Loucy (cell line): ENCODE measurements at regions not wholly inside any gene's neighbourhood (a gene's known extent, or its start where the extent isn't known, plus 50 kb on each side); places are given as distances from the start of the nearest gene placed in this dataset.
A peak's percentile ranks its signal among the peaks of the same experiment; 100 is the strongest.

ENCODE experiments used
- CTCF ChIP-seq: fragments of 200-600 bp; sonication (generic); conservative IDR thresholded peaks from 2 replicates; pipeline ENCODE4 v1.5.1; 2014; ENCODE audit warnings: mild to moderate bottlenecking, antibody characterized with exemption, low read length
- EZH2phosphoT487 ChIP-seq: fragments of 200-600 bp; IDR thresholded peaks from 2 replicates; pipeline ENCODE4 v1.6.1; 2018; ENCODE audit warnings: antibody characterized with exemption, mild to moderate bottlenecking, moderate library complexity, borderline replicate concordance

DNA sequence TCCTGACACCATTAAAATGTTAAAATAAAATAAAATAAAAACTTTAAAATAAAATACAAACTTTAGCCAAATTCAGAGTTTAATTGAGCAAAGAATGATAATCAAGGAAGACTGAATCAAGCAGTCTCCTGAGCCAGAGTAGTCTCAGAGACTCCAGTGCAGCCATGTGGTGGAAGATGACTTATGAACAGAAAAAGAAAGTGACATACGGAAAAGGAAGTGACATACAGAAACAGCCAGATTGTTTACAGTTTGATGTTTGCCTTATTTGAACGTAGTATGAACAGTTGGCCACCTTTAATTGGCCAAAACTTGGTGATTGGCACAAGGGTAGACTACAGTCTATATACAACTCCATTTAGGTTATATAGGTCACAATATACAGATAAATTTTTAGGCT, 787.2 kb downstream of the ADCYAP1 start:
- TF ChIP-seq CTCF (0 out of 2 replicates have a peak, but pooled peaks have one; percentile 5), EZH2phosphoT487 (no peak)
